Liver (tissue), 8 donors: ENCODE measurements at regions not wholly inside any gene's neighbourhood (a gene's known extent, or its start where the extent isn't known, plus 50 kb on each side); places are given as distances from the start of the nearest gene placed in this dataset.

Experiments
- DNase-seq: peaks from one replicate; pipeline ENCODE4 v3.0.0-alpha.2; 2017; ENCODE audit warnings: low spot score
- H3K27ac ChIP-seq, 2 donors: one replicate each; pipeline ENCODE4 v1.7.0; 2013; ENCODE audit warnings: inconsistent platforms in 2 of 2, low read length in 2 of 2, control low read depth in 1 of 2, low read depth in 1 of 2, mild to moderate bottlenecking in 1 of 2
- H3K27me3 ChIP-seq, 4 donors: one replicate each; pipeline versions ENCODE4 v1.6.1 to v1.7.0; 2013; ENCODE audit warnings: low read length in 3 of 4, inconsistent platforms in 1 of 4, mild to moderate bottlenecking in 1 of 4, moderate library complexity in 1 of 4; ENCODE audit not compliant: control insufficient read depth in 4 of 4, insufficient read depth in 4 of 4
- H3K36me3 ChIP-seq, 4 donors: one replicate each; pipeline versions ENCODE4 v1.6.1 to v1.7.0; 2013; ENCODE audit warnings: low read length in 3 of 4, mild to moderate bottlenecking in 3 of 4, low read depth in 1 of 4, moderate library complexity in 1 of 4; ENCODE audit not compliant: control insufficient read depth in 4 of 4, insufficient read depth in 3 of 4
- H3K4me1 ChIP-seq, 4 donors: one replicate each; pipeline versions ENCODE4 v1.6.1 to v1.7.0; 2013; ENCODE audit warnings: low read length in 3 of 4, mild to moderate bottlenecking in 3 of 4, moderate library complexity in 1 of 4; ENCODE audit not compliant: control insufficient read depth in 4 of 4, insufficient read depth in 4 of 4
- H3K4me3 ChIP-seq, 3 donors: one replicate each; pipeline versions ENCODE4 v1.6.1 to v1.7.0; 2013; ENCODE audit warnings: low read length in 3 of 3, control low read depth in 1 of 3, low read depth in 1 of 3, mild to moderate bottlenecking in 1 of 3
- H3K9ac ChIP-seq, 2 donors: one replicate each; pipeline ENCODE4 v1.7.0; 2013; ENCODE audit warnings: low read length in 2 of 2, mild to moderate bottlenecking in 2 of 2, moderate library complexity in 2 of 2, control low read depth in 1 of 2, low read depth in 1 of 2
- H3K9me3 ChIP-seq, 4 donors: one replicate each; pipeline versions ENCODE4 v1.6.1 to v1.7.0; 2013; ENCODE audit warnings: low read length in 3 of 4; ENCODE audit not compliant: control insufficient read depth in 4 of 4
- EGR1 ChIP-seq, 2 donors: IDR thresholded peaks; 2 replicates each; pipeline ENCODE4 v1.6.1; 2016 to 2018; ENCODE audit warnings: antibody characterized with exemption in 2 of 2, low read depth in 2 of 2
- FOXA1 ChIP-seq: IDR thresholded peaks from 2 replicates; pipeline ENCODE4 v1.6.1; 2016; ENCODE audit warnings: antibody characterized with exemption
- GABPA ChIP-seq, 2 donors: IDR thresholded peaks in 1 of 2; conservative IDR thresholded peaks in 1 of 2; 2 replicates each; pipeline ENCODE4 v1.6.1; 2016; ENCODE audit warnings: antibody characterized with exemption in 2 of 2, mild to moderate bottlenecking in 1 of 2, moderate library complexity in 1 of 2
- HNF4A ChIP-seq, 2 donors: conservative IDR thresholded peaks; 2 replicates each; pipeline ENCODE4 v1.6.1; 2016; ENCODE audit warnings: antibody characterized with exemption in 2 of 2, mild to moderate bottlenecking in 2 of 2
- RXRA ChIP-seq, 2 donors: IDR thresholded peaks; 2 replicates each; pipeline ENCODE4 v1.6.1; 2017 to 2018; ENCODE audit warnings: antibody characterized with exemption in 2 of 2, mild to moderate bottlenecking in 1 of 2
- SP1 ChIP-seq: IDR thresholded peaks from 2 replicates; pipeline ENCODE4 v1.6.1; 2018; ENCODE audit warnings: antibody characterized with exemption, mild to moderate bottlenecking
- TAF1 ChIP-seq: conservative IDR thresholded peaks from 2 replicates; pipeline ENCODE4 v1.6.1; 2016; ENCODE audit warnings: antibody characterized with exemption, mild to moderate bottlenecking
- YY1 ChIP-seq: IDR thresholded peaks from 2 replicates; pipeline ENCODE4 v1.6.1; 2016; ENCODE audit warnings: antibody characterized with exemption, mild to moderate bottlenecking
- WGBS: extraction: QIAGEN DNeasy Blood & Tissue Kit; methylation state at CpG from one replicate; pipeline ENCODE4 v1.1.7; 2013; 5-methylcytosine and 5-hydroxymethylcytosine counted together
- TF ChIP-seq, protein P1 (sequence below): IDR thresholded peaks from 2 replicates; pipeline ENCODE4 v1.6.1; 2016; ENCODE audit warnings: antibody characterized with exemption
- TF ChIP-seq, protein P2 (sequence below): fragments of 150-350 bp; IDR thresholded peaks from 2 replicates; pipeline ENCODE4 v1.5.1; 2017; ENCODE audit warnings: improper control_type of control experiment, low read depth, low read length; ENCODE audit not compliant: missing input control
- TF ChIP-seq, protein P3 (sequence below): IDR thresholded peaks from 2 replicates; pipeline ENCODE4 v1.6.1; 2016; ENCODE audit warnings: antibody characterized with exemption, mild to moderate bottlenecking
- TF ChIP-seq, protein P4 (sequence below): IDR thresholded peaks from 2 replicates; pipeline ENCODE4 v1.6.1; 2016; ENCODE audit warnings: antibody characterized with exemption
- donor health status: healthy.
- donor health status: healthy.
- donor health status: healthy.
- donor health status: healthy.
- donor health status: healthy.

DNA sequence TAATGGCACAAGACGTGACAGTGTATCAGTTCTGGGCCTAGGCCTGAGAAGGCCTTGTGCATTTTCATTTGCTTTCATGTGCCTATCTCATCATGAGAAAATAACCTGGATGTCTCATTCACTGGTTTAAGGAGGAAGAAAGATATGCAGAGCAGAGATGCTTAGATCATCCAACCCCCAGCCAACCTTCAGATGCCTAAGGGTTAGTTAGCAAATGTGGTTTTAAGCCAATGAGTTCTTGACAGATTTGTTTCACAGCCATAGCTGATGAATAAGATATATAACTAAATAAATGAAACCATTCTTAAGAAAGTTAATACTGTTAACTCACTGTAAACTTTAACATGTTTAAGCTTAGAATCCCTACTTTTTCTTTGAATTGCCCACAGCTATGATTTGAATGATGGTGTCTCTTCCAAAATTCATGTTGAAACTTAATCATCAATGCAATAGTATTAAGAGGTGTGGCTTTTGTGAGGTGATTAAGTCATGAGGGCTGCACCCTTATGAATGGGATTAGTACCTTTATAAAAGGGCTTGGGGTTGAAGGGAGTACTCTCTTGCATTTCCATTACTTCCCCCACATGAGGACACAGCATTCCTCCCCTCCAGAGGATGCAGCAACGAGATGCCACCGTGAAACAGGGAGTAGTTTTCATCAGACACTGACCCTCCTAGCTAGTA, 324.6 kb upstream of the TBC1D5 start:
- H3K9me3 ChIP-seq, result no peaks in the 10 kb centered on the region
- no peaks in the 10 kb centered on the region for H3K27me3 ChIP-seq
- WGBS, result 70% methylated on average over 3 of the region's 3 CpGs
- H3K9ac ChIP-seq, result no peak overlapping the region
- no peak for DNase-seq
- H3K4me1 ChIP-seq, result no peaks in the 10 kb centered on the region
- no peak overlapping the region for H3K27ac ChIP-seq
- H3K4me3 ChIP-seq, result no peak overlapping the region
- no peaks in the 10 kb centered on the region for H3K36me3 ChIP-seq
- TF ChIP-seq, protein P1, sequence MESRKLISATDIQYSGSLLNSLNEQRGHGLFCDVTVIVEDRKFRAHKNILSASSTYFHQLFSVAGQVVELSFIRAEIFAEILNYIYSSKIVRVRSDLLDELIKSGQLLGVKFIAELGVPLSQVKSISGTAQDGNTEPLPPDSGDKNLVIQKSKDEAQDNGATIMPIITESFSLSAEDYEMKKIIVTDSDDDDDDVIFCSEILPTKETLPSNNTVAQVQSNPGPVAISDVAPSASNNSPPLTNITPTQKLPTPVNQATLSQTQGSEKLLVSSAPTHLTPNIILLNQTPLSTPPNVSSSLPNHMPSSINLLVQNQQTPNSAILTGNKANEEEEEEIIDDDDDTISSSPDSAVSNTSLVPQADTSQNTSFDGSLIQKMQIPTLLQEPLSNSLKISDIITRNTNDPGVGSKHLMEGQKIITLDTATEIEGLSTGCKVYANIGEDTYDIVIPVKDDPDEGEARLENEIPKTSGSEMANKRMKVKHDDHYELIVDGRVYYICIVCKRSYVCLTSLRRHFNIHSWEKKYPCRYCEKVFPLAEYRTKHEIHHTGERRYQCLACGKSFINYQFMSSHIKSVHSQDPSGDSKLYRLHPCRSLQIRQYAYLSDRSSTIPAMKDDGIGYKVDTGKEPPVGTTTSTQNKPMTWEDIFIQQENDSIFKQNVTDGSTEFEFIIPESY, result no peak
- no peak for TF ChIP-seq EGR1 (IDR thresholded peaks at IDR 0.05; ENCODE audit: low read depth in 2 of 2)
- no peak for TF ChIP-seq GABPA (IDR thresholded peaks at IDR 0.05 in 1 of 2, conservative IDR thresholded peaks at IDR 0.05 in 1 of 2)
- TF ChIP-seq SP1, result no peak
- no peak for TF ChIP-seq YY1

DNA sequence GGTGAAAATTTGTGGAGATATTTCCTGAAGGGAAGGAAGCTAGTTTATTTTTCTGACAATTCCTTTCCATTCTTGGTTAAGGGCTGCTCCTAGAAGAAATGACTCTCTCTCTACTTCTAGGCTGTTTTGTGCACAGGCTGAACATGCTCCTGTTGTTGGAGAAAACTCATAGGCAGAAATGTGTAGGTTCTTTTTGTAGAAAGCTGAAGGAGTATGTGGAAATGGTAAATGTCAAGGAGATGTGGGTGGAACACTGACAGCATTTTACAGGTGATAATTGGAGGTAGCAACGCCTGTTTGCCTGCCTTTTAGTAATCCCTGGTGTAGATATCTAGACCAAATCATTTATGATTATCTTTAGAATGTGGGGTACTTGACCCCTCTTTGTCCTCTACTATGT, 322.2 kb upstream of the TBC1D5 start:
- H3K36me3 ChIP-seq, result no peaks in the 10 kb centered on the region
- H3K9me3 ChIP-seq, result no peaks in the 10 kb centered on the region
- no peaks in the 10 kb centered on the region for H3K27me3 ChIP-seq
- no peak overlapping the region for H3K27ac ChIP-seq
- H3K9ac ChIP-seq, result no peak overlapping the region
- H3K4me3 ChIP-seq, result no peak overlapping the region
- H3K4me1 ChIP-seq, result no peaks in the 10 kb centered on the region
- WGBS, result 63% methylated on average over 1 of the region's 1 CpG
- DNase-seq, result no peak
- TF ChIP-seq, protein P1, result no peak
- TF ChIP-seq, protein P2, sequence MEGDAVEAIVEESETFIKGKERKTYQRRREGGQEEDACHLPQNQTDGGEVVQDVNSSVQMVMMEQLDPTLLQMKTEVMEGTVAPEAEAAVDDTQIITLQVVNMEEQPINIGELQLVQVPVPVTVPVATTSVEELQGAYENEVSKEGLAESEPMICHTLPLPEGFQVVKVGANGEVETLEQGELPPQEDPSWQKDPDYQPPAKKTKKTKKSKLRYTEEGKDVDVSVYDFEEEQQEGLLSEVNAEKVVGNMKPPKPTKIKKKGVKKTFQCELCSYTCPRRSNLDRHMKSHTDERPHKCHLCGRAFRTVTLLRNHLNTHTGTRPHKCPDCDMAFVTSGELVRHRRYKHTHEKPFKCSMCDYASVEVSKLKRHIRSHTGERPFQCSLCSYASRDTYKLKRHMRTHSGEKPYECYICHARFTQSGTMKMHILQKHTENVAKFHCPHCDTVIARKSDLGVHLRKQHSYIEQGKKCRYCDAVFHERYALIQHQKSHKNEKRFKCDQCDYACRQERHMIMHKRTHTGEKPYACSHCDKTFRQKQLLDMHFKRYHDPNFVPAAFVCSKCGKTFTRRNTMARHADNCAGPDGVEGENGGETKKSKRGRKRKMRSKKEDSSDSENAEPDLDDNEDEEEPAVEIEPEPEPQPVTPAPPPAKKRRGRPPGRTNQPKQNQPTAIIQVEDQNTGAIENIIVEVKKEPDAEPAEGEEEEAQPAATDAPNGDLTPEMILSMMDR, result no peak
- TF ChIP-seq, protein P3, sequence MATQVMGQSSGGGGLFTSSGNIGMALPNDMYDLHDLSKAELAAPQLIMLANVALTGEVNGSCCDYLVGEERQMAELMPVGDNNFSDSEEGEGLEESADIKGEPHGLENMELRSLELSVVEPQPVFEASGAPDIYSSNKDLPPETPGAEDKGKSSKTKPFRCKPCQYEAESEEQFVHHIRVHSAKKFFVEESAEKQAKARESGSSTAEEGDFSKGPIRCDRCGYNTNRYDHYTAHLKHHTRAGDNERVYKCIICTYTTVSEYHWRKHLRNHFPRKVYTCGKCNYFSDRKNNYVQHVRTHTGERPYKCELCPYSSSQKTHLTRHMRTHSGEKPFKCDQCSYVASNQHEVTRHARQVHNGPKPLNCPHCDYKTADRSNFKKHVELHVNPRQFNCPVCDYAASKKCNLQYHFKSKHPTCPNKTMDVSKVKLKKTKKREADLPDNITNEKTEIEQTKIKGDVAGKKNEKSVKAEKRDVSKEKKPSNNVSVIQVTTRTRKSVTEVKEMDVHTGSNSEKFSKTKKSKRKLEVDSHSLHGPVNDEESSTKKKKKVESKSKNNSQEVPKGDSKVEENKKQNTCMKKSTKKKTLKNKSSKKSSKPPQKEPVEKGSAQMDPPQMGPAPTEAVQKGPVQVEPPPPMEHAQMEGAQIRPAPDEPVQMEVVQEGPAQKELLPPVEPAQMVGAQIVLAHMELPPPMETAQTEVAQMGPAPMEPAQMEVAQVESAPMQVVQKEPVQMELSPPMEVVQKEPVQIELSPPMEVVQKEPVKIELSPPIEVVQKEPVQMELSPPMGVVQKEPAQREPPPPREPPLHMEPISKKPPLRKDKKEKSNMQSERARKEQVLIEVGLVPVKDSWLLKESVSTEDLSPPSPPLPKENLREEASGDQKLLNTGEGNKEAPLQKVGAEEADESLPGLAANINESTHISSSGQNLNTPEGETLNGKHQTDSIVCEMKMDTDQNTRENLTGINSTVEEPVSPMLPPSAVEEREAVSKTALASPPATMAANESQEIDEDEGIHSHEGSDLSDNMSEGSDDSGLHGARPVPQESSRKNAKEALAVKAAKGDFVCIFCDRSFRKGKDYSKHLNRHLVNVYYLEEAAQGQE, result no peak
- TF ChIP-seq TAF1 (no peak), HNF4A (conservative IDR thresholded peaks at IDR 0.05) (no peak), SP1 (no peak), RXRA (IDR thresholded peaks at IDR 0.05) (no peak), GABPA (IDR thresholded peaks at IDR 0.05 in 1 of 2, conservative IDR thresholded peaks at IDR 0.05 in 1 of 2) (no peak), FOXA1 (no peak)
- TF ChIP-seq, protein P4, sequence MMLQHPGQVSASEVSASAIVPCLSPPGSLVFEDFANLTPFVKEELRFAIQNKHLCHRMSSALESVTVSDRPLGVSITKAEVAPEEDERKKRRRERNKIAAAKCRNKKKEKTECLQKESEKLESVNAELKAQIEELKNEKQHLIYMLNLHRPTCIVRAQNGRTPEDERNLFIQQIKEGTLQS, result no peak
